Coronary artery (tissue), 2 donors: ENCODE measurements at regions not wholly inside any gene's neighbourhood (a gene's known extent, or its start where the extent isn't known, plus 50 kb on each side); places are given as distances from the start of the nearest gene placed in this dataset.

Experiments
- DNase-seq: peaks from one replicate; pipeline ENCODE4 v3.0.0-alpha.2; 2017; ENCODE audit warnings: low spot score
- H3K27ac ChIP-seq, 2 donors: fragments of 200-600 bp; sonication (generic); one replicate each; pipeline ENCODE4 v1.5.1; 2016 to 2019
- H3K4me3 ChIP-seq: fragments of 200-600 bp; sonication (generic); 2 replicates; pipeline ENCODE4 v1.5.1; 2016; ENCODE audit warnings: mild to moderate bottlenecking, moderate library complexity
- CTCF ChIP-seq: fragments of 200-600 bp; sonication (generic); IDR thresholded peaks from one replicate; pipeline ENCODE4 v1.5.1; 2019; ENCODE audit warnings: antibody characterized with exemption

- no peak overlapping the region for H3K4me3 ChIP-seq
- no peak for TF ChIP-seq CTCF
- no peak overlapping the region for H3K27ac ChIP-seq
- no peak for DNase-seq
Measured at GRCh38 chr3:162521669-162522068, 1025.1 kb downstream of the OTOL1 start.

- H3K27ac ChIP-seq, result no peak overlapping the region
- H3K4me3 ChIP-seq, result no peak overlapping the region
- DNase-seq, result no peak
- no peak for TF ChIP-seq CTCF
Measured at GRCh38 chr3:162525066-162525742, 1028.6 kb downstream of the OTOL1 start.

DNA sequence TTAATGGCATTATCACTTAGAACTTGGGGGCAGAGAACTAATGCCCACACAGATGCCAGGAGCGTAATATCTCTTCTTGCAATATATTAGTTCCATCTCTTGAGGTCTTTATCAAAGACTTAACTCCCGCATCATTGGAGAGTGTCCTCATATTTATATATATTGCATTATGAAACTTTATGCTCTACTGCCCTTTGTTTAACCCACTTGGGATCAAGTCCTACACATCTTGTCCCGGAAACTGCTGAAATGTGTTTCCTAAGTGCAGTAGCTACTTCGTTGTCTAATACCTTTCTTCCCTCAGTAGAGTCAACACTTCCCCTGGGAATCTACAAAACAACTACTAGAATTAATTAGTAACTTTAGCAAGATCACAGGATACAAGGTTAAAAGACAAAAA, 1029.2 kb downstream of the OTOL1 start:
- no peak for DNase-seq
- TF ChIP-seq CTCF, result no peak
- no peak overlapping the region for H3K4me3 ChIP-seq
- no peak overlapping the region for H3K27ac ChIP-seq

GRCh38 chr3:162534431-162534830, 1037.8 kb downstream of the OTOL1 start:
- no peak for DNase-seq
- TF ChIP-seq CTCF, result no peak
- H3K27ac ChIP-seq, result no peak overlapping the region
- H3K4me3 ChIP-seq, result no peak overlapping the region

- no peak overlapping the region for H3K4me3 ChIP-seq
- no peak for TF ChIP-seq CTCF
- DNase-seq, result no peak
- no peak overlapping the region for H3K27ac ChIP-seq
Measured at GRCh38 chr3:162538491-162538890, 1041.9 kb downstream of the OTOL1 start.

GRCh38 chr3:162538906-162539305, 1042.3 kb downstream of the OTOL1 start:
- no peak for DNase-seq
- no peak overlapping the region for H3K4me3 ChIP-seq
- H3K27ac ChIP-seq, result no peak overlapping the region
- no peak for TF ChIP-seq CTCF

GRCh38 chr3:162540421-162540820, 1043.8 kb downstream of the OTOL1 start:
- H3K27ac ChIP-seq, result no peak overlapping the region
- DNase-seq, result no peak
- TF ChIP-seq CTCF, result no peak
- no peak overlapping the region for H3K4me3 ChIP-seq
